Limb (tissue), 2 donors: ENCODE measurements at regions not wholly inside any gene's neighbourhood (a gene's known extent, or its start where the extent isn't known, plus 50 kb on each side); places are given as distances from the start of the nearest gene placed in this dataset.
"Not testable (repeated sequence)": the region's sequence is repeated elsewhere in the genome, so short reads cannot be mapped to it uniquely, and the experiment has no call there.

ENCODE experiments used
- DNase-seq, 2 donors: peaks; one replicate each; pipeline ENCODE4 v3.0.0-alpha.2; 2016; ENCODE audit errors: extremely low spot score in 2 of 2

GRCh38 chr10:80750268-80750667 lies 212.6 kb downstream of the SH2D4B start:
- DNase-seq: no peak

DNA sequence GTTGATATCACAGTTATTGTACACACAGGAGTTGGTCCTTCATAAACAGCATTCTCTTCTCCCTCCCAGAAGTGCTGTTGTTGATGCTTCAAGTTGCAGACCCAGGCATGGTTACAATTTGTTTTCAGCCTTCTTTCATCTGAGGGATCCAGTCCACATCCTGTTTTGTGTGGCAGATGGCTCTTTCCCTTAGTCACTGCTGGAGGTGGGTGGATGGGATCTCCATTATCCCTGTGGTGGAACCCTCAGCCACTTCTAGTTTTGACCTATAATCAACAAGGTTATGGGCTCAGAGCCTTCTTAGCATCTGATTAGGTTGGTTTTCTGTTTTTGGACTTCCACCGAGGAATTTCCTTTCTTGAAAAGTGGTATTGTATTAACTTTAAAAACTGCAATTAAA lies 214.2 kb downstream of the SH2D4B start:
- no peak for DNase-seq

DNA sequence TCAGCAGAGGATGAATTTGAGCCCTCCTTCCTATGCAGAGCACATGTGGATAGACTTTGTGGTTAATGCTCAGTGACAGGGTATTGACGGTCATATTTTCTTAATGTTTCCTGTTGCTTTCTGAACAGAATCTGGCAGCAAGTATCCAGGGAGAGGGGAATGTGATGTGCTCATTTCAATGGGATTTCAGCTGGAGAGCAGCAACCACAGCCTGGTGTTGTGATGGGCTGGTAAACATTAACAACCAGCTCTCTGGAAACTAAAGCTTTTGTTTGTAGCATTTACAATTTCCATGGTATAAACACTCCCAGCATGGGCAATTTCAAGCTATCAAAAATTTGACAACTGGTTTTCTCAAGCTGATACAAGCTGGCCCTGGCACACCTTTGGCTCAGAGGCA lies 215.9 kb downstream of the SH2D4B start:
- DNase-seq: no peak

GRCh38 chr10:80755893-80756292 lies 218.2 kb downstream of the SH2D4B start:
- no peak for DNase-seq

DNA sequence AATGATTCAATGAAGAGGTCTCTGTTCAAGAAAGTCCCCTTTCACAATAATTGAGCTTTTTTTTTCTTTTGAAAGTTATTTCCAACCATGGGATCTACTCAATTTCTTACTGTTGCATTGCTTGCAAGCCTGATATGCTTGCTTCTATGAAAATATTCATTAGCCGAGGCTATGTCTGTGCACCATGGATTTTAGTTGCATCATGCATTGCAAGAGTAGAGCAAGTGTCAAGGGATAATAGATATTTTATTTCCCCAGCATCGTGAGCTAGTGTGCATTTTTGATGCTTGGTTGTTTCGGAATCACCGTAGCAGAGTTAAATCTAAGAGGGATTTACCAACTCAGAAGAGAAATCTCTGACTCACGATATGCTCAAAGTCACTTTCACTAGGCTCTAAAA lies 222.0 kb downstream of the SH2D4B start:
- no peak for DNase-seq

DNA sequence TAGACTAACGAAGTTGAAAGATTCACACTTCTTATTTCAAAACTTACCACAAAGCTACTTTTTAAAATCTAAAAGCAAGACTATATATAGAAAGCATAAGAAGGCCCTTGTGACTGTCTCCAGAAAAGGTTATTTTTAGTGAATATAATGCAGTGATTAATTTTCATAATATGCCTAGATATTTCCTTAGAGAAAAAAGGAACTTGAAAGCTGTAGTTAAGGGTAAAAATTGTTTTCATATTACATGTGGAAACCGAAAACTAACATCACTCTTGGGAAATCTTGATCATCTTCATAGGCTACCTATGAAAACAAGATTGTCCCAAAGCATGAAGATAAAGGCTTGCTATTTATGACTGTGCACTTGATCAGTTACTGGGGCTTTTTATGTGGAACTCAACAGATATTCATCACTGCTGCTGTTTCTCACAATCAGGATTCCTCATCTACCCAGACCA lies 223.2 kb downstream of the SH2D4B start:
- no peak for DNase-seq

- no peak for DNase-seq
Measured at GRCh38 chr10:80767963-80768362, 230.3 kb downstream of the SH2D4B start.

- DNase-seq: no peak
Measured at GRCh38 chr10:80769700-80770160, 232.0 kb downstream of the SH2D4B start.

GRCh38 chr10:80770239-80770638 lies 232.5 kb downstream of the SH2D4B start:
- no peak for DNase-seq

DNA sequence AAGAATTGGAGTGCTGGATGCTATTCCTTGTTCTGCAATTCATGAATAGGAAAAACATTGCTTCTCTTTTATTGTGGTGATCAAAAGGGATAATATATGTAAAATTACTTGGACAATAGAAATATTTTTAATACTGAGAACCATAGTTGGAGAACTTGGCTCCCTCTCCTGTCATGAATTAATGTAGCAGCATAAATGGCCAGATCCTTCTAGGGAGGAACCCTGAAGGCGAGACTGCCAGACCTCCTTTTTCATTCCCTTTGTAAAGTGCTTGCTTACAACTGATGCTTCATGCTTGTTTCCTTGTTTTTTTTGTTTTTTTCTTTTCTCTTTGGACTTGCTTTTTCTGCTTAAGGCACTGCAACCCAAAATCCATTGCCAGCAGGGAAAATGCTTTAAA lies 233.6 kb downstream of the SH2D4B start:
- no peak for DNase-seq

GRCh38 chr10:80771902-80772555 lies 234.3 kb downstream of the SH2D4B start:
- no peak for DNase-seq

DNA sequence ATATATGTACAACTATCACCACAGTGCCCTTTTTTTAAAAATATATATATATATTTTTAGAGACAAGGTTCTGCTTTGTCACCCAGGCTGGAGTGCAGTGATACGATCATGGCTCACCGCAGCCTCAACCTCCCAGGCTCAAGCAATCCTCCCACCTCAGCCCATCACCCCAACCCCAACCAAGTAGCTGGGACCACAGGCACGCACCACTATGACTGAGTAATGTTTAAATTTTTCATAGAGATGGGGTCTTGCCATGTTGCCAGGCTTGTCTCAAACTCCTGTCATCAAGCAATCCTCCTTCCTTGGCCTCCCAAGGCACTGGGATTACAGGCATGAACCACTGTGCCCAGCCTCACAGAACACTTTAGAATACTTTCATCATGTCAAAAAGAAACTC lies 234.9 kb downstream of the SH2D4B start:
- DNase-seq: no peak

DNA sequence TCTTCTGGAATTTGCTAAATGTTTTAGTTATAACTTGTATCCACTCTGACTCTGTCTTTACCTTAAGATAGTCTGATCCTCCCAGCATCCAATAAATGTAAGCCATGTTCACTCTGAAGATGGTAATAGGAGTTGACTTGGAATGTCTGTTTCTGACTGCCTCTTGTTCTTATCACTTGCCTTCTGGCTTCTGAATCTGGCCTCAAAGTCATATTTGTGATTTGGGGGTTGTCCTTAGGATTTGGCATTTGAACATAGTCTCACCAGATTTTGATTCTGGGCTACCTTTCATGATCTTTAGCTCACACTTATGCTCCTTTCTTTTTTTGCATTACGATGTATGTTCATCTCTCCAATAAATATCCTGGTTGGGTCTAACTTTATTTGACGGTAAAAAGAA lies 247.0 kb downstream of the SH2D4B start:
- DNase-seq: no peak

DNA sequence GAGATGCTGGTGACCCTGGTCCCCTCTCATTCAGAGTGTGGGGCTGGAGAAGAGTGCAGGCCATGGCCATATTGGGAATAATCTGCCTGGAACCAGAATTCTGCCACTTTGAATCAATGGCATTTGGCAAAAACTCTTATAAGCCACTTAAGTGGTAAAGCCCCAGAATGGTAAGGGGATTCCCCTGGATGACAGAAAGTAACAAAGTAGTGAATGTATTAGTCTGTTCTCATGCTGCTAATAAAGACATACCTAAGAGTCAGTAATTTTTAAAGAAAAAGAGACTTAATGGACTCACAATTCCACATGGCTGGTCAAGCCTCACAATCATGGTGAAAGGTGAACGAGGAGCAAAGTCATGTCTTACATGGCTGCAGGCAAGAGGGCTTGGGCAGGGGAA lies 248.6 kb downstream of the SH2D4B start:
- no peak for DNase-seq

- no peak for DNase-seq
Measured at GRCh38 chr10:80787952-80788351, 250.2 kb downstream of the SH2D4B start.

- DNase-seq: no peak
Measured at GRCh38 chr10:80794994-80795393, 257.3 kb downstream of the SH2D4B start.

DNA sequence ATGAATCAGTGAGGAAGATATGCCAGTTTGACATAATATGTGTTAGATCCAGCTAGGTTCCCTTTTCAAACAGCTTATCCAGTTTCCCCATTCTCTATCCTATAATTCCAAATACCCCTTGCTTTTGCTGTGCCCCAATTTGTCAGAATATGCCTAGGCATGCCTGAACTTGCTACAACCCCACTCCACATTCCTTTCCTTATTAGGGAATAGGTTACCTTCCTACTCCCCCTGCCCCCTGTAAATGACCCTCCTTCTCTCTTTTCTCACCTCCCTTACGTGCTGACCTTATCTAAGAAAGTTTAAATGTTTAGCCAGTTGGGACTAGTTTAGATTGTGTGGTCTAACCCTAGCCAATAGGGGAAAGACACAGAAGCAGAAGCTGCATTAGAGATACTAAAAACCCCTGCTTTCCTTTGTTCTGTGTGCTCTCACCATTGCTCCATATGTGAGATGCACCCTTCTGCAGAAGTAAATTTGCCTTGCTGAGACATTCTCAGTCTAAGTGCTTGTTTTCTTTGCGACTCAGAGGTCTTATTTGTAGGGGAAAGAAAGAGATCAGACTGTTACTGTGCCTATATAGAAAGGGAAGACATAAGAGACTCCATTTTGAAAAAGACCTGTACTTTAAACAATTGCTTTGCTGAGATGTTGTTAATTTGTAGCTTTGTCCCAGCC lies 267.8 kb downstream of the SH2D4B start:
- DNase-seq: no peak

DNA sequence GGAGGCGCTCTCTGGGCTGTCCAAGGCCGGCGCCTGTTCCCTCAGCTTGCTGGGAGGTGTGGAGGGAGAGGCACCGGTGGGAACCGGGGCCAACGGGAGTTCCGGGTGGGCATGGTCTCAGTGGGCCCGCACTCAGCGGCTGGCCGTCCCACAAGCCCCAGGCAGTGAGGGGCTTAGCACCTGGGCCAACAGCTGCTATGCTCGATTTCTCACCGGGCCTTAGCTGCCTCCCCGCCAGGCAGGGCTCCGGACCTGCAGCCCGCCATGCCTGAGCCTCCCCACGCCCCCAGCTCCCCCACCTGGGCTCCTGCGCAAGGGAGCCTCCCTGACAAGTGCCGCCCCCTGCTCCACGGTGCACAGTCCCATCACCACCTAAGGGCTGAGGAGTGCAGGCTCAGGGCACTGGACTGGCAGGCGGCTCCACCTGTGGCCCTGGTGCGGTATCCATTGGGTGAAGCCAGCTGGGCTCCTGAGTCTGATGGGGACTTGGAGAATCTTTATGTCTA lies 276.5 kb downstream of the SH2D4B start:
- DNase-seq: no peak

DNA sequence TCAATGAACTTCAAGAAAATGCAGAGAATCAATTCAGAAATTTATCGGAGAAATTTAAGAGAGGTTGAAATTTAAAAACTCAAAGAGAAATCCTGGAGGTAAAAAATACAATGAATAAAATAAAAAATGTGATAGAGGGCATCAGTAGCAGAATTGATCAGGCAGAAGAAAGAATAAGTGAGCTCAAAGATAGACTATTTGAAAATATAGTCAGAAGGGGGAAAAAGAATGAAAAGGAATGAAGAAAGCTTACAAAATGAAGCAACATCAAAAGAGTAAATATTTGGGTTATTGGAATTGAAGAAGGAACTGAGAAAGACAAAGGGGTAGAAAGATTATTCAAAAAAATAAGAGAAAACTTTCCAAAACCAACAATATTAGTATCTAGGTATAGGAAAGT lies 291.4 kb downstream of the SH2D4B start:
- DNase-seq: no peak

DNA sequence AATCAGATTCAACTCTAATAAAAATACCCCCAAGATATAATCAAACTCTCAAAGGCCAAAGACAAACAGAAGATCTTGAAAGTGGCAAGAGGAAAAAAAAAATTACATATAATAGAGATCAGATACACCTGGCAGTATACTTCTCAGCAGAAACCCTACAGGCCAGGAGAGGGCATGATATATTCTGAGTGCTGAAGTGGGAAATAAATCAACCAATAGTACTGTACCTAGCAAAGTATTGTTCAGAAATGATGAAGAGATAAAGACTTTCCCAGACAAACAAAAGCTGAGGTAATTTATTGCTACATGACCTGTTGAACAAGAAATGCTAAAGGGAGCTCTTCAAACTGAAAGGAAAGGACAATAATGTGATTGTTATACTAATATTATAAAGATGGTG lies 291.9 kb downstream of the SH2D4B start:
- no peak for DNase-seq

DNA sequence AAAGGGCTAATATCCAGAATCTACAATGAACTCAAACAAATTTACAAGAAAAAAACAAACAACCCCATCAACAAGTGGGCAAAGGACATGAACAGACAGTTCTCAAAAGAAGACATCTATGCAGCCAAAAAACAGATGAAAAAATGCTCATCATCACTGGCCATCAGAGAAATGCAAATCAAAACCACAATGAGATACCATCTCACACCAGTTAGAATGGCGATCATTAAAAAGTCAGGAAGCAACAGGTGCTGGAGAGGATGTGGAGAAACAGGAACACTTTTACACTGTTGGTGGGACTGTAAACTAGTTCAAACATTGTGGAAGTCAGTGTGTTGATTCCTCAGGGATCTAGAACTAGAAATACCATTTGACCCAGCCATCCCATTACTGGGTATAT lies 295.0 kb downstream of the SH2D4B start:
- DNase-seq: not testable (repeated sequence)

DNA sequence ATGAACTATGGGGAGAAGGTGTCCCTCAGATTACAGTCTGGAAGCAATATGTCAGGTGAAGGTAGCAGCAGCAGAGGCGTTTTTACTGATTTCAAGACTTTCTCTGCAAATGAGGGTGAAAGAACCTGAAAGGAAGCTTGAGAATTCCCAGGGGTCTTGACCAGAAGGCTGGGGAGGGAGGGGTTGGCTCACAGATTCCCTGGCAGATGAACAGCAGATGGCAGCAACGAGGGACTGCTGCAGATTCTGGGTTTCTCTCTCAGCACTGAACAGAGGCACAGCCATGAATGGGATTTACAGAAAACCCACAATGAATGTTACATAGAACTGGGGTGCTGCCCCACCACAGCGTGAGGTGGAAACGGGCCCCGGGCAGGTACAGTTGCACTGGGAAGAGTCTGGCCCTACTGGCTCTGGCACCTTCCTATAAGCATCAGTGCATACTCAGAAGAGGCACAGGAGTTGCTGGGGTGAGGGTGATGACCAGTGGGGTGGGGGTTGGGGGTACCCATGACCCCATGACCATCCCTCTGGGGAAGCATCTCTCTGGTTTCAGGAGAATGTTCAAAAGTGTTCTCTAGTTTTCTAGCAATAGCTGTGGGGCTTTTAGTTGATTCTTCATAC lies 317.8 kb downstream of the SH2D4B start:
- DNase-seq: peak in 1 of 2 donors; percentile 55

DNA sequence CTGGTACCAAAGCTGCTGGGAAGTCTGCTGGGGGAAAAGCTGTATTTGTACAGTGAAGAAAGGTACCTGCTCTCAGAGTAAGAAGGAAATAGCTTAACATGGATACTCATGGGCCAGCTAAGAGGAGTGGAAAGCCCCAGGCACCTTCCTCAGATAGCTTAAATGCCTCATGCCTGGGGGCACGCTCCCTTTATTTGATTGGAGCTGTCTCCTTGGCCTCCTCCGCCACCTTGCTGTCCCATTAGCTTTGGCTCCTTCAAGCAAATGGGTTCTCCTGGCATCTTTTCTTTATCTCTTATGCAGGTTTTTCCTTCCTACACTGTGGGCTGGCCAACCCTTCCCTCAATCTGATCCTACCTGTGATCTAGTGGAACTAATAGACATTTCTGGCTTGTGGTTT lies 318.5 kb downstream of the SH2D4B start:
- no peak for DNase-seq
